ENCODE measurements at regions not wholly inside any gene's neighbourhood (a gene's known extent, or its start where the extent isn't known, plus 50 kb on each side); places are given as distances from the start of the nearest gene placed in this dataset.

DNA sequence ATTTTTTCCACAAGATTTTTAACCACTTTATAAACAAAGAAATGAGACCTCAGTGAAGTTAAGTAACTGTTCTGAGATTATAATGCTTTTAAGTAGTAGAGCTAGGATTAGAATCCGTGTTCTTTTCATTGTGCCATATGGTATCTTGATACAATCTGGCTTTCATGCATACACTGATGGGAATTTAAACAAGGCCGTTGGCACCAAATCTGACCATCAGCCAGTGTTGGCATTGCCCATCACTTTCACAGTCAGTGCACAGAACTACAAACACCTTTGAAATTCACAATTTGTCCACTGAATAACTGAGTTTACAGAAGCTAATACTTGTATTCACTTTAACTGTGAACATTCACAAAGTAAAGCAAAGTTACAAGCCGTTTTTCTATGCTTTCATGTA lies 1228.0 kb downstream of the TBC1D22A start:
- DNase-seq: no peak

DNA sequence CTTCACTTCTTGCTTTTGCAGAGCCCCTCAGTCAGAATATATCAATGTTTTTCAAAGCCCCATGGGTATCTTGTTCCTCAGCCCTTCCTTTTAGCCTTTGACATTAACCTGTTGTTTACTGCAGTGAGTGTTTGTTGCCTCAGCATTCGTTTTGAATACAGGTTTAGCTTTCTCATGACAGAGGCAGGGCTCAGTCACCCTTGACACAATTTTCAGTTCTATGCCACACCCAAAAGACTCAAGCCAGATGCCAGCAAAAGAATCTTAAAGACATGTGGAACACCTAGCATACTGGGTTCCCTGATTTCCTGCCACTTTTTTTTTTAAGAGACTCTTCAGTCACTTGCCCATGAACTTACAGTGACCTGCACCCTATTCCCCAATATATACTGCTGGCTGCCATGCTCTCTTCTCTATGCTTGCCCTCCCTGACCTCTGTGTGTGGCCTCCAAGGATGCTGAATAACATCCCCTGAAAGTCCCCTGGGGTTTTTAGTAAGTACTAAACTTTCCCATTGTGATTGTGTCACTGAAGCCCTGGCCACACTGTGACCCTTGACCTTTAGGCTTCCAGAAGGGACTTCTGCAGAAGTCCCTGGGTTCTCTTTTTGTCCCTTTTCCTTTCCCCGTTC lies 1225.5 kb downstream of the TBC1D22A start:
- DNase-seq: no peak

DNA sequence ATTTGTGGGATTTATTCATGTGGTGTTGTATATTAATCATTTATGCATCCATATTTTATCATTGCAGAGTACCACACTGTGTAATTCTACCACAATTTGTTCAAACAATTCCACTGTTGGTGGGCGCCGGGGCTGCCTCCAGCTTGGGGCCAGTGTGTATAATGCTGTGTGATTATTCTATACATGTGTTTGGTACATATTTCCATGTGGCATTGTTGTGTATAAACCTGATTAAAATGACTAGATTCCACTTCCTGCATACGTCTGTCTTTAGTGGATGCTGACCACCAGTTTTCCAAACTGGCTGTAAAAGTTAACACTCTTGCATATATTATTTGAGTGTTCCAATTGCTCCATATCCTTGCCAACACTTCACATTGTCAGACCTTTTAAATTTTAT lies 1213.8 kb downstream of the TBC1D22A start:
- DNase-seq: no peak

- no peak for DNase-seq
Measured at GRCh38 chr22:47967831-47968230, 1205.4 kb downstream of the TBC1D22A start.

- no peak for DNase-seq
Measured at GRCh38 chr22:47966316-47966715, 1203.9 kb downstream of the TBC1D22A start.

DNA sequence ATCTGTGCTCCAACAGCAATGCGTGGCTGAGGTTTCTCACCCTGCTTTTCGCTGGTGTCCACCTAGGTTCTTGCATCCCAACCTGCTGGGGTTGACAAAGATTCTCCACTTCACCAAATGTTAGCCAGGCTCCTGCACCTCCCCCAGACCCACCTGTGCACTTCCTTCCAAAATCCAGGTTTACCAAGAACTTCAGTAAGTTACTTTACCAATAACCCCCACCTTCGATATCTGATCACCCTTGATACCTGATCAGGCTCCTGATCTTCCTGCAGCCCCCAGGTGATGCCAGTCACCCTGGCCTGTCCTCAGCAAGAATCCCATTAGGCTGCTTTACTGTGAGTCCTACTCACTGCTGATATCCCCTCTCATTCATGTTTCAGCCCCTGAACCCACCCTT lies 1203.4 kb downstream of the TBC1D22A start:
- no peak for DNase-seq

DNA sequence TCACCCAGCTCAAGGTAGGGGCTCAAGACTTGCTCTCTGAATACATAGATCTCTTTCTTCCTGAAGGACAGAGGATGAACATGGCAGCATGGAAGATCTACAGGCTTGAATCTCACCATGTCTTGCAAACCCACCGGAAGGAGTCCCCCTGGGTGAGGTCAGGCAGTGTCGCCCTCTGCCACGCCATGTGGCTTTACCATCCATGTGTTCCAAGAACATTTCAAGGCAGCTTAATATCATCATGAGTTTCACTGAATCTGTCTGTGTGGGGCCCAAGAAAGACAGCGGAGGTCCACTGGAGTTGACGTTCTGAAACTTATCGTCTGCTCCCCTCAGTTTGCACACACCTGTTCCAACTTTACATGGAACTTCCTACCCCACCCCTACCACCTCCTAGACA lies 1202.6 kb downstream of the TBC1D22A start:
- no peak for DNase-seq

- DNase-seq: no peak
Measured at GRCh38 chr22:47963660-47964059, 1201.2 kb downstream of the TBC1D22A start.

DNA sequence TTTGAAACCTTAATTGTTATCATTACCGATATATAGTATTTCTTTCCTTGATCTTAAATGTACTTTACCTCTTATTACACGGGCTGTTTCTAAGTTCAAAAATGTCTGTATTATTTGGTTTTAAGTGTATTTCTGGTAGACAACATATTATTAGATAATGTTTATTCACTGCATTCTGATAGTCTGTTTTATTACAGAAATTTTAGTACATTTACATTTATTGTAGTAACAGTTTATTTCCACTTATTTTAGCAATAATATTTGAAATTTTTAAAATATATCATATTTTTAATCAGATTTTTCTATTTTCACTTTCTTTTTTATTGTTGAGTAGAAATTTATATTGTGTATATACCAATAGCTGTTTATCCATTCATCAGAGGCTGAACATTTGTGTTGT lies 1195.2 kb downstream of the TBC1D22A start:
- DNase-seq: no peak

- no peak for DNase-seq
Measured at GRCh38 chr22:47954107-47954506, 1191.7 kb downstream of the TBC1D22A start.

GRCh38 chr22:47944941-47945340 lies 1182.5 kb downstream of the TBC1D22A start:
- DNase-seq: no peak

- DNase-seq: no peak
Measured at GRCh38 chr22:47943729-47944700, 1181.6 kb downstream of the TBC1D22A start.

- no peak for DNase-seq
Measured at GRCh38 chr22:47940211-47940610, 1177.8 kb downstream of the TBC1D22A start.

DNA sequence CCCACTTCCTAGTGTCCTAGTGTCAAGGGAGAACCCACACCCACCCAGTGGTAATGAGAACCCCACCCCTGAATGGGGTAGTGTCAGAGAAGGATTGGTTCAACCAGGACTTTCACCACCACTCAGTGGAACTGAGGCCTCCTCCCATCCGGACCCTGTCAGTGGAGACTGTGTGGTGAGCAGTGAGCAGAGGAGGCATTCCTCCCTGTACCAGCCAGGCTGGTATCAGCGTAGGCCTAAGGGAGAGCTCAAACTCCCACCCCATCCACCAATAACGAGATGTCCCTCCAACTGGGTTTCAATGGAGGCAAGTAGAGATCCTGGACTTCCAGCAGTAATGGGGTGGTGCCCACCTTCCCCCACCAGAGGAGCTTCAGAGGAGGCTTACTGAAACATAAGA lies 1171.4 kb downstream of the TBC1D22A start:
- DNase-seq: no peak

- DNase-seq: no peak
Measured at GRCh38 chr22:47933226-47933625, 1170.8 kb downstream of the TBC1D22A start.

DNA sequence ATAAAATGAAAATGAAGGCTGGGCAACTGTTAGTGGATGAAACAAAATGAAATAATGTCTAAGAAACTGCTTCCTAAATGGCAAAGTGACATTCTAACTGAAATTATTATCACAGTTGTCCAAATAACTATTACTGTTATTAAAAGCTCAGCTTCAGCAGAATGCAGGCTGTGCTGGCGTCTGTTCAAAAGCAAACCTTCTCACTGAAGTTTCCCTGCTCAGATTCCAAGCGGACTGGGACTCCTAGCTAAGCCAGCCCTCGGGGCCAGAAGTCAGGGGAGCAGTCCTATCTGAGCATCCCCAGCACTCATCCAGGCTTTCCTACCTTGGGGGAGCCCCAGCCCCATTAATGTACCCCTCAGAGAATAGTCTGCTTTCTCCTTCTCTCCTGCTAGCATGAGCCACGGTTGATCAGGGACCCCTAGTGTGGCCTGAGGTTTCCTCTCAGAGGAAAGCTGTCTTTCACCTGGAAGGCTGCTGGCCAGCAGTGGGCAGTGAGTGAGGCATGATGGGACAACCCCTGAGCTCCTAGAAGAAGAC lies 1167.3 kb downstream of the TBC1D22A start:
- DNase-seq: no peak

DNA sequence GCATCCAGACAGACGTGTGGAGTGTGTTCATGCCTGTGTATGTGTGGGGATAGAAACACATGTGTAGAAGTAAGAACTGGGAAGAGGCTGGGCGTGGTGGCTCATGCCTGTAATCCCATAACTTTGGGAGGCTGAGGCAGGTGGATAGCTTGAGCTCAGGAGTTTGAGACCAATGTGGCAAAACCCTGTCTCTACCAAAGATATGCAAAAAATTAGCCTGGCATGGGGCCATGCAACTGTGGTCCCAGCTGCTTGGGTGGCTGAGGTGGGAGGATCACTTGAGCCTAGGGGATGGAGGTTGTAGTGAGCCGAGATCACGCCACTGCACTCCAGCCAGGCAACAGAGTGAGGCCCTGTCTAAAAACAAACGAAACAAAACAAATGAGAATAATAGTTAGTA lies 1166.6 kb downstream of the TBC1D22A start:
- DNase-seq: no peak

DNA sequence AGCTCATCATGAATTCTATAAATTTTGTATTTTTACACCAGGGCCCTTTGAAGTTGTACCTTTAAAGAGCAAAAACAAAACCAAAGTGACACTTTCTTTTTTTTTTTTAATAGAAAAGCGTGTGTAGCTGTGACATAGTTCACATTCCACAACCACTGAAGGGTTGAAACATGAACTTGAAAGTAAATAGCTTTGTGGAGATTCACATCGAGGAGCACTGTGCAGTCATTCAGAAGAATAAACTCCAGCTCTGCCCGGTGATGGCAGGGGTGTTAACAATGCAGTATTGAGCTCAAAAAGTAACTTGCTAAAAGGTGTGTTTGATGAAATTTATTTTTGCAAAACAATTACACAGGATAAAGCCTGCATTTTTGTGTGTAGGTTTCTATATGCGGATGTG lies 1166.2 kb downstream of the TBC1D22A start:
- no peak for DNase-seq

DNA sequence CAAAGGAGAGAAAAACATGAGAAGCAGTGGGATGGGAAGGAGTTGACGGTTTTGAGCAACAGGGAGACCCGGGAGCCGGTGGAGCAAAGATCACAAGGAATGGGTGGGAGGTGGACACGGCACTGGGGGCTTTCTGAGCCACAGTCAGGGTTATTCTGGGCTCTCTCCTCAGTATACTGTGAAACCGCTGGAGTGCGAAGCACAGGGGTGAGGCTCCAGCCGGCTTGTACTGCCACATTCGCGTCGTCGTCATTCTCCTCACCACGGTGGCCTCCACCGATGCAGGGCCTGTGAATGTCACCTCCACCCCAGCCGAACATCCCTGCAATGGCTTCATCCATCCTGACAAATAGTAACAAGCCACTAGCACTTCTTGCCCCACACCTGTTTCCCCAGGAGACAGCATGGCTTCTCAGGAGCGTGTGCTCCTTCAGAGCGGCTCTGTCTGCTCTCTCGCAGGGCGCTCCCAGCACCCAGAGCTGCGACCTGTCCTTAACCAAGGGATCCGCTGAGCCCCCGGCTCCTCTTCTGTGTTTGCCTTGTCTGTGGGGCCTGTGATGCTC lies 1165.3 kb downstream of the TBC1D22A start:
- no peak for DNase-seq

DNA sequence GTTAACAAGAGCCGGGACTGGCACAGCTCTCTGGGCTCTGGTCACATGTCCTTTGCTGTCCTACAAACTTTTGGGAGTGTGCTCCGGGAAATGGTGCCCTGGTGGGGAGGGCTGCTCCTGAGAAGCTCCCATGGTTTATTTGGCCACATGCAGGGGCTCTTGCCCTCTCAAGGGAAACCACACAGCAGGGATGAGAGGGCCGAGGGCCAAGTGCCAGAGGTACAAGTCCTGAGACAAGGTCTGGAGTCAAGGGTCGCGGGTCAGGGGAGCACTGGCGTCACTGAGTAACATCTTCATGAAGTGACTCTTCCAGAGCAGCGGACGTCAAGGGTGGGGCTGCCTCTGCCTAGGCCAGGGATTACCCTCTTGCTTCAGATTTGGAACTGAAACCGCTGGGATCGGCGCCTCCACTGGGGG lies 1160.6 kb downstream of the TBC1D22A start:
- DNase-seq: no peak

DNA sequence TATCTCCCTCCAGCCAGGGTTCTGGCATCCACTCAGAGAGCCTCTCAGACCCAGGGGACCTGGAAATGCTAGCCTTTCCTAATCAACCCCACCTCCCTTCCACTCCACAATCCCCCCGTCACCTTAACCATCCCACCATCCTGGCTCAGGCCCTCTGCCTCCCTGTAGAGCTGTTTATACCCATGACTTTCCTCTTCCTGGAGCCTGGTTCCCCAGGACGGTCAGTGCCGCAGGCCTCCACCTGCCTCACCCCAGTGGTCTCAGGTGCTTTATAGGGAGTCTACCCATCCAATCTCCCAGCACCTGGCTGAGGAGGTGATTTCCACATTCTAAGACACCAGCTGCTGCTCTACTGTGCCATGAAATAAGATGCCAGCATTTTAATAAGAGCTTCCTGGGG lies 1159.5 kb downstream of the TBC1D22A start:
- no peak for DNase-seq

DNA sequence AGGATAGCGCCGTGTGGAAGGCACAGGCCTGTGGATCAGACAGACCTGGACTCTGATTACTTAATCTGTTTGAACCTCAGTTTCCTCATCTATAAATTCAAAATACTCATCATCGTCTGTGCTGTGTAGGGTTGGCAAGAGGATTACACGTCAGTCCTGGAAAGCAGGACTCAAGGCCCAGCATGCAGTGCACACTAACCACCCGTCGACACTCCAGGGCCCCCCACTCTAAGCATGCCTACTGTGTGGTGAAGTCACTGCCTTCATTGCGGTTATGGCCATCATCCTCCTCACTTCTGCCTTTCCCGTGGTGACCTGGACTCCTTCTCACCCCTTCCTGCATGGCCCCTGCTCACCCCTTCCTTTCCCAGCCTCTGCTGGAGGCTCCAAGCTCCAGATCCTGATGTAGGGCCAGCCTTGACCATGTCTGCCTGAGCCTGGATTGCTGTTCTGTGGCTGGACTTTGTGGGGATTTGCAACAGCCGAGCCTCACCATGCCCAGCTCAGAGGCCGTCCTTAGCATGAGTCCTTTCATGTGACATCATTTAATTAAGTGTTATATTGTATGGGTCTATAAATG lies 1158.0 kb downstream of the TBC1D22A start:
- DNase-seq: no peak

GRCh38 chr22:47919893-47920292 lies 1157.4 kb downstream of the TBC1D22A start:
- DNase-seq: no peak
